ENCODE measurements at regions not wholly inside any gene's neighbourhood (a gene's known extent, or its start where the extent isn't known, plus 50 kb on each side); places are given as distances from the start of the nearest gene placed in this dataset.

DNA sequence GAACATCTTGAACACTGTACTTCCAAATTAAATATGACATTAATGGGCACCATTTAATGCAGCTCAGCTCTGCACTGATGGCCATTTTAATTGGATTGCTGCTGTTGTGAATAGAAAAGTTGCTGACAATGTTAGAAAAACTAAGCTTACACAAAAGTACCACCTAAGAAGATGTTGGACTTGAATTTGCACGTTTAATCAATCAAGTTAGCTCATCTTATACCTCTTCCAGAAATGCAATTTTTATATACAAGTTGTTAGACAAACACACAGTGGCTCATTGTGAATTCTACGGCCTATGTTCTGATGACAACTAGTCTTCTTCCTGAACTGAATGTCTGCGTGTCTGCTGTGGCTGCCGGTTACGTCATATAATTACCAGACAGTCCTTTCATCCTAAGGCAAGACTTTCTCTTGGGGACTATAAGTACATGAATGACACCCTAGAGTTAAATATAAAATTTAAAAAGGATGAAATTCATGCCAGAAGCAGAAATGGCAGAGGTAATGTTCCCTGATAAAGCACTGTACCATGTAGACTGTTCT, 330.2 kb downstream of the EPM2A start:
- no peaks in the 10 kb centered on the region for H3K36me3 ChIP-seq (ENCODE audit: control insufficient read depth in 2 of 2, insufficient read depth in 2 of 2, low read length in 2 of 2)
- no peaks in the 10 kb centered on the region for H3K4me1 ChIP-seq (ENCODE audit: control insufficient read depth in 2 of 2, insufficient read depth in 2 of 2, low read length in 2 of 2)
- no peaks in the 10 kb centered on the region for H3K9me3 ChIP-seq (ENCODE audit: control insufficient read depth in 2 of 2, low read length in 2 of 2)
- no peak overlapping the region for H3K9ac ChIP-seq (ENCODE audit: low read depth in 1 of 2, low read length in 2 of 2)
- H3K27me3 ChIP-seq (ENCODE audit: control insufficient read depth in 2 of 2, insufficient read depth in 2 of 2, low read length in 2 of 2) = no peaks in the 10 kb centered on the region
- H3K4me3 ChIP-seq (ENCODE audit: low read length in 2 of 2) = no peak overlapping the region
- H3K27ac ChIP-seq (ENCODE audit: low read depth in 2 of 2, low read length in 2 of 2) = no peak overlapping the region

DNA sequence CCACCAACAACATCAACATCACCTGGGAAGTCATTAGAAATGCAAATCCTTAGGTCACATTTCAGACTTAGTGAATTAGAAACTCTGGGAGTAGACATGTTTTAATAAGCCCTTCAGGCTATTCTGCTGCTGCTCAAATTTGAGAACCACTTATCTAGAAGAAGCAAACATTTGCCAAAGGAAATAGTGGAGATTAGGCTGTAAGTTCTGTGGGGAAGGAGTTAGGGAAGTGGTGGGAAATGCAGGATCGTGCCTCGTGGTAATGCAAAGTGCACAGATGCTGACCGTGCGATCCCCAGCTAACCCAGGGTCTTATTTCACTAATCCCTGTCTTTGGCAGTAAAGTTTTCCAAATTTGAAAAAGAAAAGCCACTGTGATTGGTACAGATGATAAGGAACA, 328.5 kb downstream of the EPM2A start:
- no peaks in the 10 kb centered on the region for H3K4me1 ChIP-seq (ENCODE audit: control insufficient read depth in 2 of 2, insufficient read depth in 2 of 2, low read length in 2 of 2)
- no peak overlapping the region for H3K27ac ChIP-seq (ENCODE audit: low read depth in 2 of 2, low read length in 2 of 2)
- no peaks in the 10 kb centered on the region for H3K27me3 ChIP-seq (ENCODE audit: control insufficient read depth in 2 of 2, insufficient read depth in 2 of 2, low read length in 2 of 2)
- no peaks in the 10 kb centered on the region for H3K36me3 ChIP-seq (ENCODE audit: control insufficient read depth in 2 of 2, insufficient read depth in 2 of 2, low read length in 2 of 2)
- H3K4me3 ChIP-seq (ENCODE audit: low read length in 2 of 2) = no peak overlapping the region
- H3K9ac ChIP-seq (ENCODE audit: low read depth in 1 of 2, low read length in 2 of 2) = no peak overlapping the region
- no peaks in the 10 kb centered on the region for H3K9me3 ChIP-seq (ENCODE audit: control insufficient read depth in 2 of 2, low read length in 2 of 2)

- no peak overlapping the region for H3K27ac ChIP-seq (ENCODE audit: low read depth in 2 of 2, low read length in 2 of 2)
- H3K36me3 ChIP-seq (ENCODE audit: control insufficient read depth in 2 of 2, insufficient read depth in 2 of 2, low read length in 2 of 2) = no peaks in the 10 kb centered on the region
- H3K4me3 ChIP-seq (ENCODE audit: low read length in 2 of 2) = no peak overlapping the region
- H3K4me1 ChIP-seq (ENCODE audit: control insufficient read depth in 2 of 2, insufficient read depth in 2 of 2, low read length in 2 of 2) = no peaks in the 10 kb centered on the region
- H3K27me3 ChIP-seq (ENCODE audit: control insufficient read depth in 2 of 2, insufficient read depth in 2 of 2, low read length in 2 of 2) = no peaks in the 10 kb centered on the region
- H3K9ac ChIP-seq (ENCODE audit: low read depth in 1 of 2, low read length in 2 of 2) = no peak overlapping the region
- H3K9me3 ChIP-seq (ENCODE audit: control insufficient read depth in 2 of 2, low read length in 2 of 2) = no peaks in the 10 kb centered on the region
These were observed 319.7 kb downstream of the EPM2A start for GRCh38 chr6:145415616-145416015.

- H3K36me3 ChIP-seq (ENCODE audit: control insufficient read depth in 2 of 2, insufficient read depth in 2 of 2, low read length in 2 of 2) = no peaks in the 10 kb centered on the region
- no peaks in the 10 kb centered on the region for H3K4me1 ChIP-seq (ENCODE audit: control insufficient read depth in 2 of 2, insufficient read depth in 2 of 2, low read length in 2 of 2)
- H3K4me3 ChIP-seq (ENCODE audit: low read length in 2 of 2) = no peak overlapping the region
- no peaks in the 10 kb centered on the region for H3K9me3 ChIP-seq (ENCODE audit: control insufficient read depth in 2 of 2, low read length in 2 of 2)
- no peak overlapping the region for H3K9ac ChIP-seq (ENCODE audit: low read depth in 1 of 2, low read length in 2 of 2)
- H3K27ac ChIP-seq (ENCODE audit: low read depth in 2 of 2, low read length in 2 of 2) = no peak overlapping the region
- H3K27me3 ChIP-seq (ENCODE audit: control insufficient read depth in 2 of 2, insufficient read depth in 2 of 2, low read length in 2 of 2) = no peaks in the 10 kb centered on the region
These were observed 314.7 kb downstream of the EPM2A start for GRCh38 chr6:145420599-145420998.

- Histone ChIP-seq H3K4me3 (ENCODE audit: low read length in 2 of 2) (no peak overlapping the region), H3K4me1 (ENCODE audit: control insufficient read depth in 2 of 2, insufficient read depth in 2 of 2, low read length in 2 of 2) (no peaks in the 10 kb centered on the region), H3K27ac (ENCODE audit: low read depth in 2 of 2, low read length in 2 of 2) (no peak overlapping the region), H3K36me3 (ENCODE audit: control insufficient read depth in 2 of 2, insufficient read depth in 2 of 2, low read length in 2 of 2) (no peaks in the 10 kb centered on the region), H3K27me3 (ENCODE audit: control insufficient read depth in 2 of 2, insufficient read depth in 2 of 2, low read length in 2 of 2) (no peaks in the 10 kb centered on the region), H3K9me3 (ENCODE audit: control insufficient read depth in 2 of 2, low read length in 2 of 2) (no peaks in the 10 kb centered on the region), H3K9ac (ENCODE audit: low read depth in 1 of 2, low read length in 2 of 2) (no peak overlapping the region)
These were observed 311.4 kb downstream of the EPM2A start for GRCh38 chr6:145423936-145424335.

GRCh38 chr6:145427232-145427631, 308.1 kb downstream of the EPM2A start:
- Histone ChIP-seq H3K4me1 (ENCODE audit: control insufficient read depth in 2 of 2, insufficient read depth in 2 of 2, low read length in 2 of 2) (no peaks in the 10 kb centered on the region), H3K9me3 (ENCODE audit: control insufficient read depth in 2 of 2, low read length in 2 of 2) (no peaks in the 10 kb centered on the region), H3K4me3 (ENCODE audit: low read length in 2 of 2) (no peak overlapping the region), H3K27ac (ENCODE audit: low read depth in 2 of 2, low read length in 2 of 2) (no peak overlapping the region), H3K36me3 (ENCODE audit: control insufficient read depth in 2 of 2, insufficient read depth in 2 of 2, low read length in 2 of 2) (no peaks in the 10 kb centered on the region), H3K9ac (ENCODE audit: low read depth in 1 of 2, low read length in 2 of 2) (no peak overlapping the region), H3K27me3 (ENCODE audit: control insufficient read depth in 2 of 2, insufficient read depth in 2 of 2, low read length in 2 of 2) (no peaks in the 10 kb centered on the region)

GRCh38 chr6:145428706-145429105, 306.6 kb downstream of the EPM2A start:
- Histone ChIP-seq H3K9me3 (ENCODE audit: control insufficient read depth in 2 of 2, low read length in 2 of 2) (no peaks in the 10 kb centered on the region), H3K9ac (ENCODE audit: low read depth in 1 of 2, low read length in 2 of 2) (no peak overlapping the region), H3K4me3 (ENCODE audit: low read length in 2 of 2) (no peak overlapping the region), H3K4me1 (ENCODE audit: control insufficient read depth in 2 of 2, insufficient read depth in 2 of 2, low read length in 2 of 2) (no peaks in the 10 kb centered on the region), H3K36me3 (ENCODE audit: control insufficient read depth in 2 of 2, insufficient read depth in 2 of 2, low read length in 2 of 2) (no peaks in the 10 kb centered on the region), H3K27me3 (ENCODE audit: control insufficient read depth in 2 of 2, insufficient read depth in 2 of 2, low read length in 2 of 2) (no peaks in the 10 kb centered on the region), H3K27ac (ENCODE audit: low read depth in 2 of 2, low read length in 2 of 2) (no peak overlapping the region)

GRCh38 chr6:145442110-145442509, 293.2 kb downstream of the EPM2A start:
- Histone ChIP-seq H3K4me1 (ENCODE audit: control insufficient read depth in 2 of 2, insufficient read depth in 2 of 2, low read length in 2 of 2) (no peaks in the 10 kb centered on the region), H3K9me3 (ENCODE audit: control insufficient read depth in 2 of 2, low read length in 2 of 2) (no peaks in the 10 kb centered on the region), H3K27ac (ENCODE audit: low read depth in 2 of 2, low read length in 2 of 2) (no peak overlapping the region), H3K9ac (ENCODE audit: low read depth in 1 of 2, low read length in 2 of 2) (no peak overlapping the region), H3K27me3 (ENCODE audit: control insufficient read depth in 2 of 2, insufficient read depth in 2 of 2, low read length in 2 of 2) (no peaks in the 10 kb centered on the region), H3K36me3 (ENCODE audit: control insufficient read depth in 2 of 2, insufficient read depth in 2 of 2, low read length in 2 of 2) (no peaks in the 10 kb centered on the region), H3K4me3 (ENCODE audit: low read length in 2 of 2) (no peak overlapping the region)

GRCh38 chr6:145445674-145446073, 289.6 kb downstream of the EPM2A start:
- Histone ChIP-seq H3K4me3 (ENCODE audit: low read length in 2 of 2) (no peak overlapping the region), H3K27me3 (ENCODE audit: control insufficient read depth in 2 of 2, insufficient read depth in 2 of 2, low read length in 2 of 2) (no peaks in the 10 kb centered on the region), H3K9me3 (ENCODE audit: control insufficient read depth in 2 of 2, low read length in 2 of 2) (no peaks in the 10 kb centered on the region), H3K27ac (ENCODE audit: low read depth in 2 of 2, low read length in 2 of 2) (no peak overlapping the region), H3K9ac (ENCODE audit: low read depth in 1 of 2, low read length in 2 of 2) (no peak overlapping the region), H3K4me1 (ENCODE audit: control insufficient read depth in 2 of 2, insufficient read depth in 2 of 2, low read length in 2 of 2) (no peaks in the 10 kb centered on the region), H3K36me3 (ENCODE audit: control insufficient read depth in 2 of 2, insufficient read depth in 2 of 2, low read length in 2 of 2) (no peaks in the 10 kb centered on the region)

GRCh38 chr6:145451029-145451428, 284.3 kb downstream of the EPM2A start:
- no peak overlapping the region for H3K4me3 ChIP-seq (ENCODE audit: low read length in 2 of 2)
- H3K9ac ChIP-seq (ENCODE audit: low read depth in 1 of 2, low read length in 2 of 2) = no peak overlapping the region
- H3K27me3 ChIP-seq (ENCODE audit: control insufficient read depth in 2 of 2, insufficient read depth in 2 of 2, low read length in 2 of 2) = no peaks in the 10 kb centered on the region
- H3K9me3 ChIP-seq (ENCODE audit: control insufficient read depth in 2 of 2, low read length in 2 of 2) = no peaks in the 10 kb centered on the region
- H3K4me1 ChIP-seq (ENCODE audit: control insufficient read depth in 2 of 2, insufficient read depth in 2 of 2, low read length in 2 of 2) = no peaks in the 10 kb centered on the region
- H3K27ac ChIP-seq (ENCODE audit: low read depth in 2 of 2, low read length in 2 of 2) = no peak overlapping the region
- no peaks in the 10 kb centered on the region for H3K36me3 ChIP-seq (ENCODE audit: control insufficient read depth in 2 of 2, insufficient read depth in 2 of 2, low read length in 2 of 2)

- H3K4me3 ChIP-seq (ENCODE audit: low read length in 2 of 2) = no peak overlapping the region
- no peaks in the 10 kb centered on the region for H3K27me3 ChIP-seq (ENCODE audit: control insufficient read depth in 2 of 2, insufficient read depth in 2 of 2, low read length in 2 of 2)
These were observed 281.9 kb downstream of the EPM2A start for GRCh38 chr6:145453376-145453775.

More at GRCh38 chr6:145453376-145453775, 281.9 kb downstream of the EPM2A start:
- H3K9me3 ChIP-seq (ENCODE audit: control insufficient read depth in 2 of 2, low read length in 2 of 2) = no peaks in the 10 kb centered on the region
- no peak overlapping the region for H3K9ac ChIP-seq (ENCODE audit: low read depth in 1 of 2, low read length in 2 of 2)
- H3K4me1 ChIP-seq (ENCODE audit: control insufficient read depth in 2 of 2, insufficient read depth in 2 of 2, low read length in 2 of 2) = no peaks in the 10 kb centered on the region
- H3K27ac ChIP-seq (ENCODE audit: low read depth in 2 of 2, low read length in 2 of 2) = no peak overlapping the region
- no peaks in the 10 kb centered on the region for H3K36me3 ChIP-seq (ENCODE audit: control insufficient read depth in 2 of 2, insufficient read depth in 2 of 2, low read length in 2 of 2)

Measured in mucosa of rectum (tissue), 2 donors.